SK-N-SH (cell line): ENCODE measurements at regions not wholly inside any gene's neighbourhood (a gene's known extent, or its start where the extent isn't known, plus 50 kb on each side); places are given as distances from the start of the nearest gene placed in this dataset.

ENCODE experiments used
- CTCF ChIA-PET: fragments of 300-600, 350-600 bp; formaldehyde crosslinking; extraction: SDS; loops from one replicate; lab custom pipeline; 2021; lab: Yijun Ruan, JAX
- POLR2A ChIA-PET: fragments of 350-600 bp; sonication (Branson Sonifier 250); formaldehyde crosslinking; extraction: SDS; loops from one replicate; lab custom pipeline; 2020; ENCODE audit warnings: antibody characterized with exemption, inconsistent platforms; lab: Yijun Ruan, JAX
- DNase-seq: peaks from one replicate; pipeline ENCODE4 v3.0.0; 2012
- H2AFZ ChIP-seq: fragments of 200-600 bp; sonication (generic); 2 replicates; pipeline ENCODE4 v1.8.1; 2016; ENCODE audit warnings: antibody characterized with exemption, mild to moderate bottlenecking, low read depth
- H3F3A ChIP-seq: fragments of 200-600 bp; sonication (generic); replicated peaks from 2 replicates; pipeline ENCODE3; 2016; ENCODE audit warnings: antibody characterized with exemption, mild to moderate bottlenecking; ENCODE audit not compliant: insufficient read depth
- H3K27ac ChIP-seq, 2 experiments: fragments of 200-500 bp in 1 of 2; fragments of 200-600 bp in 1 of 2; sonication (Bioruptor generic) in 1 of 2; sonication (generic), shearing (Covaris generic) in 1 of 2; 2 replicates each; pipeline versions ENCODE4 v1.5.1 to v1.6.1; 2014 to 2016; ENCODE audit warnings: low read depth in 2 of 2, inconsistent platforms in 1 of 2, low read length in 1 of 2, mild to moderate bottlenecking in 1 of 2, mixed read lengths in 1 of 2
- H3K27me3 ChIP-seq: fragments of 200-600 bp; sonication (generic), shearing (Covaris generic); 2 replicates; pipeline ENCODE4 v1.6.1; 2016; ENCODE audit warnings: mixed run types; ENCODE audit not compliant: insufficient read depth
- H3K36me3 ChIP-seq, 2 experiments: fragments of 200-500 bp in 1 of 2; fragments of 200-600 bp in 1 of 2; sonication (Bioruptor generic) in 1 of 2; sonication (generic) in 1 of 2; replicated peaks in 1 of 2; 2 replicates each; pipeline versions ENCODE3 to v1.5.1; 2014 to 2016; ENCODE audit warnings: low read length in 1 of 2, mild to moderate bottlenecking in 1 of 2; ENCODE audit not compliant: insufficient read depth in 2 of 2, control insufficient read depth in 1 of 2
- H3K4me1 ChIP-seq, 2 experiments: fragments of 200-500 bp in 1 of 2; fragments of 200-600 bp in 1 of 2; sonication (Bioruptor generic) in 1 of 2; sonication (generic), shearing (Covaris generic) in 1 of 2; 2 replicates each; pipeline versions ENCODE4 v1.5.1 to v1.6.1; 2014 to 2016; ENCODE audit warnings: low read depth in 1 of 2, low read length in 1 of 2, mixed run types in 1 of 2; ENCODE audit not compliant: insufficient read depth in 2 of 2, control insufficient read depth in 1 of 2
- H3K4me2 ChIP-seq: fragments of 200-600 bp; sonication (generic), shearing (Covaris generic); 2 replicates; pipeline ENCODE4 v1.6.1; 2017; ENCODE audit warnings: mixed run types
- H3K4me3 ChIP-seq, 2 experiments: fragments of 200-500 bp in 1 of 2; fragments of 200-600 bp in 1 of 2; sonication (Bioruptor generic) in 1 of 2; sonication (generic), shearing (Covaris generic) in 1 of 2; 2 replicates each; pipeline versions ENCODE4 v1.5.1 to v1.8.1; 2014 to 2016; ENCODE audit warnings: low read depth in 2 of 2, inconsistent platforms in 1 of 2, low read length in 1 of 2, mild to moderate bottlenecking in 1 of 2, mixed read lengths in 1 of 2, moderate library complexity in 1 of 2
- H3K79me2 ChIP-seq: fragments of 200-600 bp; sonication (generic); 2 replicates; pipeline ENCODE4 v1.8.1; 2017; ENCODE audit warnings: mild to moderate bottlenecking; ENCODE audit not compliant: insufficient read depth
- H3K9ac ChIP-seq: fragments of 200-600 bp; sonication (generic); 2 replicates; pipeline ENCODE4 v1.6.1; 2017; ENCODE audit warnings: mixed run types
- H3K9me2 ChIP-seq: fragments of 200-600 bp; sonication (generic); 2 replicates; pipeline ENCODE4 v1.6.1; 2017; ENCODE audit warnings: mixed run types
- H3K9me3 ChIP-seq: fragments of 200-600 bp; sonication (generic); 2 replicates; pipeline ENCODE4 v1.6.1; 2017; ENCODE audit warnings: mixed run types, mild to moderate bottlenecking, moderate library complexity
- H4K20me1 ChIP-seq: fragments of 200-600 bp; sonication (generic); 2 replicates; pipeline ENCODE4 v1.6.1; 2017; ENCODE audit warnings: mild to moderate bottlenecking, mixed run types; ENCODE audit not compliant: insufficient read depth
- ELF1 ChIP-seq: IDR thresholded peaks from 2 replicates; pipeline ENCODE4 v1.4.0; 2012
- EP300 ChIP-seq, 2 experiments: IDR thresholded peaks; 2 replicates each; pipeline versions ENCODE4 v1.4.0 to v1.6.1; 2012; ENCODE audit warnings: borderline replicate concordance in 1 of 2, low read depth in 1 of 2, low read length in 1 of 2
- EZH2phosphoT487 ChIP-seq: fragments of 200-600 bp; sonication (generic); IDR thresholded peaks from 2 replicates; pipeline ENCODE4 v1.6.1; 2017; ENCODE audit warnings: low read depth, mixed run types, mild to moderate bottlenecking, antibody characterized with exemption, moderate library complexity, borderline replicate concordance
- FOXJ3 ChIP-seq: sonication (generic); formaldehyde crosslinking; IDR thresholded peaks from 2 replicates; pipeline ENCODE4 v1.5.1; 2020; ENCODE audit warnings: mild to moderate bottlenecking, missing genetic modification reagents
- GABPA ChIP-seq: IDR thresholded peaks from 2 replicates; pipeline ENCODE4 v1.4.0; 2012; ENCODE audit warnings: low read depth, mild to moderate bottlenecking
- JUND ChIP-seq: IDR thresholded peaks from 2 replicates; pipeline ENCODE4 v1.4.0; 2012
- MXI1 ChIP-seq: IDR thresholded peaks from 2 replicates; pipeline ENCODE4 v1.6.1; 2012; ENCODE audit warnings: mild to moderate bottlenecking, low read depth, low read length, improper control_type of control experiment
- POLR2AphosphoS5 ChIP-seq: IDR thresholded peaks from 2 replicates; pipeline ENCODE4 v1.6.1; 2012; ENCODE audit warnings: low read depth, low read length
- RAD21 ChIP-seq: IDR thresholded peaks from 2 replicates; pipeline ENCODE4 v1.6.1; 2012; ENCODE audit warnings: mild to moderate bottlenecking, low read length
- RCOR1 ChIP-seq: fragments of 150-350 bp; IDR thresholded peaks from 2 replicates; pipeline ENCODE4 v1.6.1; 2017; ENCODE audit warnings: antibody characterized with exemption, low read length
- REST ChIP-seq: IDR thresholded peaks from 2 replicates; pipeline ENCODE4 v1.6.1; 2012; ENCODE audit warnings: mild to moderate bottlenecking, low read depth, low read length, moderate library complexity
- RXRA ChIP-seq: IDR thresholded peaks from 2 replicates; pipeline ENCODE4 v1.4.0; 2012; ENCODE audit warnings: low read depth, mild to moderate bottlenecking, borderline replicate concordance
- SIN3A ChIP-seq: IDR thresholded peaks from 2 replicates; pipeline ENCODE4 v1.6.1; 2012; ENCODE audit warnings: low read depth, mild to moderate bottlenecking, low read length, moderate library complexity, borderline replicate concordance
- SMC3 ChIP-seq: IDR thresholded peaks from 2 replicates; pipeline ENCODE4 v1.6.1; 2012; ENCODE audit warnings: low read depth, low read length, improper control_type of control experiment
- TEAD4 ChIP-seq: IDR thresholded peaks from 2 replicates; pipeline ENCODE4 v1.4.0; 2012; ENCODE audit warnings: mild to moderate bottlenecking, borderline replicate concordance; ENCODE audit not compliant: insufficient read depth
- USF1 ChIP-seq: IDR thresholded peaks from 2 replicates; pipeline ENCODE4 v1.4.0; 2012; ENCODE audit warnings: low read depth, borderline replicate concordance
- USF2 ChIP-seq: fragments of 150-350 bp; IDR thresholded peaks from 2 replicates; pipeline ENCODE4 v1.6.1; 2017; ENCODE audit warnings: antibody characterized with exemption, low read length, low read depth, borderline replicate concordance
- YY1 ChIP-seq: IDR thresholded peaks from 2 replicates; pipeline ENCODE4 v1.4.0; 2012; ENCODE audit warnings: low read depth, mild to moderate bottlenecking
- ZBTB33 ChIP-seq: IDR thresholded peaks from 2 replicates; pipeline ENCODE4 v1.4.0; 2012; ENCODE audit warnings: low read depth, borderline replicate concordance
- WGBS: methylation state at CpG from one replicate; pipeline ENCODE4 v1.1.6; 2017; ENCODE audit warnings: low lambda C conversion rate; 5-methylcytosine and 5-hydroxymethylcytosine counted together

GRCh38 chr2:59032499-59032898 lies 791.4 kb upstream of the FANCL start (continued):
- no peak for TF ChIP-seq ZBTB33

GRCh38 chr2:59029058-59029457 lies 787.9 kb upstream of the FANCL start:
- POLR2A ChIA-PET: no interaction called here
- Histone ChIP-seq H3K4me1 (no peaks in the 10 kb centered on the region), H3K36me3 (no peaks in the 10 kb centered on the region), H3F3A (no peaks in the 10 kb centered on the region), H3K4me2 (no peak overlapping the region), H3K9me3 (no peaks in the 10 kb centered on the region), H4K20me1 (no peaks in the 10 kb centered on the region)
- no peak for TF ChIP-seq POLR2AphosphoS5
- no peak for TF ChIP-seq FOXJ3 (CRISPR knock-in tag)
- TF ChIP-seq USF2: no peak
- no peak for TF ChIP-seq RCOR1
- TF ChIP-seq SIN3A: no peak
- no peak for TF ChIP-seq MXI1
- TF ChIP-seq GABPA: no peak
- TF ChIP-seq JUND: no peak
- TF ChIP-seq EP300 (IDR thresholded peaks at IDR 0.05; ENCODE audit: borderline replicate concordance in 1 of 2, low read depth in 1 of 2, low read length in 1 of 2): no peak
- no peak for TF ChIP-seq ELF1
- TF ChIP-seq RAD21: no peak
- TF ChIP-seq ZBTB33: no peak
- TF ChIP-seq TEAD4: no peak
- TF ChIP-seq REST: no peak
- TF ChIP-seq USF1: no peak
- TF ChIP-seq YY1: no peak
- TF ChIP-seq EZH2phosphoT487: no peak
- no peak for TF ChIP-seq SMC3
- TF ChIP-seq RXRA: no peak
- TF ChIP-seq, all 33 proteins: peak for 0
- 56% methylated on average over 6 of the region's 6 CpGs for whole genome bisulfite sequencing
- no peak overlapping the region for H3K4me3 ChIP-seq
- no peak overlapping the region for H2AFZ ChIP-seq
- no peaks in the 10 kb centered on the region for H3K79me2 ChIP-seq
- no peak overlapping the region for H3K27ac ChIP-seq
- H3K9ac ChIP-seq: no peak overlapping the region
- no peaks in the 10 kb centered on the region for H3K9me2 ChIP-seq
- DNase-seq: no peak
- H3K27me3 ChIP-seq: no peaks in the 10 kb centered on the region
- CTCF ChIA-PET: no interaction called here
